Large intestine (tissue), 3 donors: ENCODE measurements at regions not wholly inside any gene's neighbourhood (a gene's known extent, or its start where the extent isn't known, plus 50 kb on each side); places are given as distances from the start of the nearest gene placed in this dataset.

Experiments used
- DNase-seq, 2 donors: peaks; one replicate each; pipeline versions ENCODE4 v3.0.0 to v3.0.0-alpha.2; 2013
- H3K27ac ChIP-seq: one replicate; pipeline ENCODE4 v1.5.1; 2013; ENCODE audit warnings: low read length
- H3K27me3 ChIP-seq: 2 replicates; pipeline ENCODE4 v1.6.1; 2013; ENCODE audit warnings: low read length; ENCODE audit not compliant: control insufficient read depth, insufficient read depth
- H3K36me3 ChIP-seq: 2 replicates; pipeline ENCODE4 v1.6.1; 2013; ENCODE audit warnings: low read length; ENCODE audit not compliant: control insufficient read depth, insufficient read depth
- H3K4me1 ChIP-seq: one replicate; pipeline ENCODE4 v1.6.1; 2013; ENCODE audit warnings: low read length; ENCODE audit not compliant: control insufficient read depth, insufficient read depth
- H3K4me3 ChIP-seq: one replicate; pipeline ENCODE4 v1.5.1; 2013; ENCODE audit warnings: low read length
- H3K9me3 ChIP-seq: one replicate; pipeline ENCODE4 v1.6.1; 2013; ENCODE audit warnings: mild to moderate bottlenecking, low read depth, low read length, moderate library complexity; ENCODE audit not compliant: control insufficient read depth
- WGBS: methylation state at CpG from one replicate; pipeline ENCODE4 v1.1.5; 2013; ENCODE audit warnings: low lambda C conversion rate; ENCODE audit not compliant: insufficient coverage; 5-methylcytosine and 5-hydroxymethylcytosine counted together

DNA sequence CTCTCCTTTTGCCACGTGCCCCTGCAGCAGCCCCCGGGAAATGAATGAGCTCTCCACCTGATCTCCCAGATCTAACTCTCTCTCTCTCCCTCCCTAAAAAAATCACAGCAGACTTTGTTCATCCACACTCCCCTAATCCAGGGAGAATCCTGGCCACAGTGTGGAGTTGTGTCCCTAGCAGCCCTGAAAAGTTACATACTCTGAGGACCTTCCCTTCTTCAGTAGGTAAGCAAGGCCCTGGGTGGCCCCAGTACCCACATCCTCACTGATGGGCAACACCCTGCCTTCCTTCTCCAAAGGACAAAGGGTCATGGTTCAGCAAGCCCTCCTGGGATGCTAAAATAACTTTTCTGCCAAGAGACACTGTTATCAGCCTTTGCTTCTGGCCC lies 76.9 kb upstream of the GLI2 start:
- no peak overlapping the region for H3K27ac ChIP-seq
- no peaks in the 10 kb centered on the region for H3K36me3 ChIP-seq
- H3K27me3 ChIP-seq: peaks cover 47% of the 10 kb centered on the region
- H3K4me3 ChIP-seq: no peak overlapping the region
- no CpG with 5 or more reads among the region's 2 CpGs for WGBS
- peaks cover 7% of the 10 kb centered on the region for H3K4me1 ChIP-seq
- H3K9me3 ChIP-seq: no peaks in the 10 kb centered on the region
- no peak for DNase-seq

DNA sequence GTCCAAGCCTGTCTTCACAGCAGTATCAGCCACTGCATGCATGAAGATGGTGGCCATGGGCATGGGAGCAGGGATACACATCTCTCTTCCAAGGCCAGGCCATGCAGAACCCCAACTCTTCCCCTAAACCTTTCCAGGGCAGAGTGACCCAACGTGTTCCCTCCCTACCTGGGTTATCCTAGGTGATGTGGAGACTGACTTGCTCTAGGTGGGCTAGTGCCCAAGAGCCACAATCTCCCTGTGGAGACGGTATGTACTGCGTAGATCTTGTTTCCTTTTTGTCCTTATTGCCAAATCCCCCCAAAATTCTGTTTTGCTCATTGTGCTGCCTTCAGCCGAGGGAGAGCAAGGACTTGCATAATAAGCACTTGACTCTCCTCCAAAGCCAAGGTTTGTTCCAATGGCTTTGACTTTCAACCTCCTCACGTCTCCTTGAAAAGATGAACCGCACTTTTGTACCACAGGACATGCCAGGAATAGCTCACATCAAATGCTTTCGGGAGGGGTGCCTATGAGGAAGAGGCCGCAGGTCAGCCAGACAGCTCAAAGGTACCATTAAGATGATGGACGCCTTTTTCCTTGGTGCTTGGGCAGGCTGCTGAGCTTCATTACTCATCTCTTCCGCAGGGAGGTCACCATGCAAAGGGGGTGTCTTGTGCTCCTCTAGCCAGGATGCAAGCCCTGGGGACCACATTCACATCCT lies 76.2 kb upstream of the GLI2 start:
- no peak for DNase-seq
- no peak overlapping the region for H3K27ac ChIP-seq
- no CpG with 5 or more reads among the region's 10 CpGs for WGBS
- peaks cover 40% of the 10 kb centered on the region for H3K27me3 ChIP-seq
- H3K36me3 ChIP-seq: no peaks in the 10 kb centered on the region
- no peaks in the 10 kb centered on the region for H3K9me3 ChIP-seq
- peaks cover 5% of the 10 kb centered on the region for H3K4me1 ChIP-seq
- H3K4me3 ChIP-seq: no peak overlapping the region

- H3K36me3 ChIP-seq: no peaks in the 10 kb centered on the region
- H3K27ac ChIP-seq: no peak overlapping the region
- peaks cover 33% of the 10 kb centered on the region for H3K27me3 ChIP-seq
- no peak for DNase-seq
- H3K9me3 ChIP-seq: peaks cover 4% of the 10 kb centered on the region
- no CpG with 5 or more reads among the region's 8 CpGs for WGBS
- H3K4me1 ChIP-seq: no peaks in the 10 kb centered on the region
- no peak overlapping the region for H3K4me3 ChIP-seq
Measured at GRCh38 chr2:120660056-120660694, 75.5 kb upstream of the GLI2 start.

DNA sequence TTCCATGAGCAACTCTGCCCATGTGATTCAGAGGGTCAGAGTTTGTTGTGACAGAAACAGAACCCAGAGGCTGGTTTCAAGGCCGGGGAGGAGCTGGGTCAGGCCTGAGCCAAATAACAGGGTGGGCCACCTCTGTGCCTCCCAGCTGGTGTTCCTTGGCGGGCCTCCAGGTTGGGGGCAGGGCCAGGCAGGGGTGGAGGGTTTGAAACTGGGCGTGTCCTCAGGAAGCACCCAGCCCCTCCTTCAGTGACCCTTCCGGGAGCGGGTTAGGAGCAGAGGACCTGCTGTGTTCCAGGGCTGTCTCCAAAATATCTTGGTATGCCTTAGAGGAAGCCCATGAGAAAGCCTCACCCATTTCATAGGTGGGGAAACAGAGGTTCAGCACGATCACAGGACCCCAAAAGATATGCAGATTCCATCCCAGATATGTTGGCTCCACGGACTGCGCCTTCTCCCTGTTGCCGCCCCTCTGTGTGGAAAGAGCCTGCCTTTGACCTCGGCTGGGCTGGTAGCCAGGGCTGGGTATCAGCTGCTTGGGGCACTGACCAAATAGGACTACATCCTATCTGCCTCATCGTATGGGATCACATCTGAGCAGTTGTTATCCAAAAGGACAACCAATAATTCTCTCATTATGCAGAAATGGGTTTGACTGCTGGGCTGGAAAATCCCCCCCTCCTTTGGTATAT lies 74.8 kb upstream of the GLI2 start:
- Histone ChIP-seq H3K9me3 (peaks cover 5% of the 10 kb centered on the region), H3K27ac (no peak overlapping the region), H3K36me3 (no peaks in the 10 kb centered on the region), H3K4me3 (no peak overlapping the region), H3K4me1 (no peaks in the 10 kb centered on the region), H3K27me3 (peaks cover 32% of the 10 kb centered on the region)
- WGBS: no CpG with 5 or more reads among the region's 11 CpGs
- no peak for DNase-seq

GRCh38 chr2:120661551-120661950 lies 74.1 kb upstream of the GLI2 start:
- H3K27ac ChIP-seq: no peak overlapping the region
- peaks cover 32% of the 10 kb centered on the region for H3K27me3 ChIP-seq
- DNase-seq: peak; percentile 17 to 21
- peaks cover 7% of the 10 kb centered on the region for H3K9me3 ChIP-seq
- no peaks in the 10 kb centered on the region for H3K36me3 ChIP-seq
- WGBS: no CpG with 5 or more reads among the region's 16 CpGs
- H3K4me1 ChIP-seq: no peaks in the 10 kb centered on the region
- H3K4me3 ChIP-seq: no peak overlapping the region

DNA sequence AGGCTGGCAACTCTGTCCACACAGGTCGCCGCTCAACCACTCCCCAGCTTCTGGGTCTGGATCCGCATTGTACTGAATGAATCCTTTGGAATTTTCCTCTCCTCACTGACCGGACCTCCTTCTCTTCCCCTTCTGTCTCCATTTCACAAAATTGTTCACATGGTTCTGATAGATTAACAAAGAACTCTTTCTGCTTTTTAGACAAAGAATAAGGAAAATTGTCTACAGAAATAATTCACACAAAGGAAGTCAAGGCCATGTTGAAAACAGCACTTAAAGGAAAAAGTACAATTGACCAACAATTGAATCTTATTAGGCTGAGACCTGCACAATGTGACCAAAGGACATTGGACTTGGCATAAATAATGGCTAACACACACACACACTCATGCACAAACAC lies 73.6 kb upstream of the GLI2 start:
- Histone ChIP-seq H3K4me1 (no peaks in the 10 kb centered on the region), H3K27me3 (peaks cover 32% of the 10 kb centered on the region), H3K36me3 (no peaks in the 10 kb centered on the region), H3K27ac (no peak overlapping the region), H3K9me3 (peaks cover 11% of the 10 kb centered on the region), H3K4me3 (no peak overlapping the region)
- WGBS: no CpG with 5 or more reads among the region's 4 CpGs
- no peak for DNase-seq

DNA sequence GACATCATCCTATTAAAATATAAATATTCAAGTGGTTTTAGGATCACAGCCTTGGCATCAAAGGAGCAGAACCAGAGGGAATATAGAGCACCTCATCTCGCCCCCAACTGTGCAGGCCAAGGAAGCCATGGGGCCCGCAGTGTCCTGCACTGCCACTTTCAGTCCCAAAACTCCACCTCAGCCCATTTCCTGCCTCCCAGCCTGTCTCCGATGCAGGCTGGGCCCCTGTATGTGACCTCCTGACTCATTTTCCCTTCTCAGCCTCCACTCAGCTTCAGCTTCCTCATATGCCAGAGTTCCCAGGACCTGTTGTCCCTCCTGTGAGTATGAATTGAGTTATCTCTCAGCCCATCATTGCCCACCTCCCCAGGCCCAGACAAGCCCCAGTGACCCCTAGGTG lies 72.9 kb upstream of the GLI2 start:
- Histone ChIP-seq H3K27ac (no peak overlapping the region), H3K4me1 (no peaks in the 10 kb centered on the region), H3K36me3 (no peaks in the 10 kb centered on the region), H3K27me3 (peaks cover 32% of the 10 kb centered on the region), H3K4me3 (no peak overlapping the region), H3K9me3 (peaks cover 11% of the 10 kb centered on the region)
- no peak for DNase-seq
- WGBS: no CpG with 5 or more reads among the region's 3 CpGs

GRCh38 chr2:120666433-120666832 lies 69.2 kb upstream of the GLI2 start:
- DNase-seq: no peak
- no peak overlapping the region for H3K27ac ChIP-seq
- WGBS: no CpG with 5 or more reads among the region's 3 CpGs

DNA sequence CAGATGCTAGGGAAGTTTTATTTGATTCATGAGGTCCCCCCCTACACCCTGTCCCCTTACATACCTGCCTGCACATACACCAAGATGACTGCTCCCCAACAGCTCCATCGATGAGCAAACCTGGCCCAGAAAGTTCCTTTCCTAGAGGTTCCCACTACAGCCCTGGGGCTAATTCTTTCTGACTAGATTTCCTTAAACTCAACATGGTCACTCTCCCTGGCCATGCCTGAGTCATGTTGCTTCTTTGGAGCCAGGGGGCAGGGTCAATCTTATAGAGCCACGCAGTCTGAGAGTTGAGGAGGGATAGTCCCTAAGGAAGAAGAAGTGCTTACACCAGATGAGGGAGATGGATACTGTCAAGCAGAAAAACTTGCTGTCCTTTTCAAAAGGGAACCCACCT lies 67.7 kb upstream of the GLI2 start:
- peaks cover 22% of the 10 kb centered on the region for H3K27me3 ChIP-seq
- no peak overlapping the region for H3K27ac ChIP-seq
- no CpG with 5 or more reads among the region's 2 CpGs for WGBS
- H3K9me3 ChIP-seq: peaks cover 11% of the 10 kb centered on the region
- no peaks in the 10 kb centered on the region for H3K36me3 ChIP-seq
- H3K4me1 ChIP-seq: no peaks in the 10 kb centered on the region
- no peak overlapping the region for H3K4me3 ChIP-seq
- no peak for DNase-seq

More at GRCh38 chr2:120666433-120666832, 69.2 kb upstream of the GLI2 start:
- Histone ChIP-seq H3K4me3 (no peak overlapping the region), H3K4me1 (no peaks in the 10 kb centered on the region), H3K9me3 (peaks cover 11% of the 10 kb centered on the region), H3K27me3 (peaks cover 33% of the 10 kb centered on the region), H3K36me3 (no peaks in the 10 kb centered on the region)

GRCh38 chr2:120669121-120669952 lies 66.3 kb upstream of the GLI2 start:
- peak; percentile 40 to 43 for DNase-seq
- peaks cover 11% of the 10 kb centered on the region for H3K9me3 ChIP-seq
- H3K4me3 ChIP-seq: no peak overlapping the region
- H3K4me1 ChIP-seq: no peaks in the 10 kb centered on the region
- H3K27ac ChIP-seq: no peak overlapping the region
- no peaks in the 10 kb centered on the region for H3K36me3 ChIP-seq
- WGBS: no CpG with 5 or more reads among the region's 23 CpGs
- H3K27me3 ChIP-seq: peaks cover 32% of the 10 kb centered on the region
